ENCODE measurements at regions not wholly inside any gene's neighbourhood (a gene's known extent, or its start where the extent isn't known, plus 50 kb on each side); places are given as distances from the start of the nearest gene placed in this dataset.

DNA sequence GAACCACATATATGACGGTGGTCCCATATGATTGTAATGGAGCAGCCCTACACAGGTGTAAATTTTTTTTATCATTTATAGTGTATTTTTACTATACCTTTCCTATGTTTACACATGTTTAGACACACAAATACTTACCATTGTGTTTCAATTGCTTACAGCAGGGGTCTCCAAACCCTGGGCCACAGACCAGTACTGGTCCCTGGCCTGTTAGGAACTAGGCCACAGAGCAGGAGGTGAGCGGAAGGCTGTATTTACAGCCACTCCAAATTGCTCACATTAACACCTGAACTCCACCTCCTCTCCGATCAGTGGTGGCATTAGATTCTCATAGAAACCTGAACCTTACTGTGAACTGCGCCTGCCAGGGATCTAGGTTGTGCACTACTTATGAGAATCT, 201.8 kb upstream of the NDST4 start:
- TF ChIP-seq EZH2phosphoT487 (IDR thresholded peaks at IDR 0.05; ENCODE audit: low read depth, severe bottlenecking, unreplicated experiment) (no peak), CTCF (IDR thresholded peaks at IDR 0.05; ENCODE audit: poor library complexity) (no peak)

Measured in hepatocyte (in vitro differentiated cells).